NCI-H1694 (cell line): ENCODE measurements at regions not wholly inside any gene's neighbourhood (a gene's known extent, or its start where the extent isn't known, plus 50 kb on each side); places are given as distances from the start of the nearest gene placed in this dataset.
"Not testable (repeated sequence)": the region's sequence is repeated elsewhere in the genome, so short reads cannot be mapped to it uniquely, and the experiment has no call there.

ENCODE experiments used
- DNase-seq: peaks from one replicate; lab custom pipeline; 2025; lab: John Stamatoyannopoulos, UW

GRCh38 chr16:8452941-8453340 is 137.4 kb downstream of the TMEM114 start:
- no peak for DNase-seq

GRCh38 chr16:8436931-8437330 is 153.4 kb downstream of the TMEM114 start:
- DNase-seq, result no peak

GRCh38 chr16:8431783-8432182 is 158.5 kb downstream of the TMEM114 start:
- DNase-seq, result no peak

- DNase-seq, result no peak
These were observed 159.9 kb downstream of the TMEM114 start for GRCh38 chr16:8430401-8430800.

- no peak for DNase-seq
These were observed 163.7 kb downstream of the TMEM114 start for GRCh38 chr16:8426569-8426968.

GRCh38 chr16:8417145-8417544 is 173.2 kb downstream of the TMEM114 start:
- no peak for DNase-seq

- DNase-seq, result no peak
These were observed 181.3 kb downstream of the TMEM114 start for GRCh38 chr16:8408855-8409567.

GRCh38 chr16:8407351-8407750 is 183.0 kb downstream of the TMEM114 start:
- no peak for DNase-seq

- no peak for DNase-seq
These were observed 186.1 kb downstream of the TMEM114 start for GRCh38 chr16:8403978-8404749.

GRCh38 chr16:8402981-8403843 is 187.1 kb downstream of the TMEM114 start:
- DNase-seq, result no peak

- not testable (repeated sequence) for DNase-seq
These were observed 189.6 kb downstream of the TMEM114 start for GRCh38 chr16:8400683-8401082.

GRCh38 chr16:8398548-8398947 is 191.8 kb downstream of the TMEM114 start:
- DNase-seq, result no peak

- no peak for DNase-seq
These were observed 193.1 kb downstream of the TMEM114 start for GRCh38 chr16:8397223-8397622.

- no peak for DNase-seq
These were observed 193.8 kb downstream of the TMEM114 start for GRCh38 chr16:8396463-8396862.

- DNase-seq, result no peak
These were observed 199.1 kb downstream of the TMEM114 start for GRCh38 chr16:8391257-8391656.

- DNase-seq, result no peak
These were observed 201.6 kb downstream of the TMEM114 start for GRCh38 chr16:8388684-8389083.

GRCh38 chr16:8381814-8382213 is 208.5 kb downstream of the TMEM114 start:
- DNase-seq, result no peak

- no peak for DNase-seq
These were observed 210.0 kb downstream of the TMEM114 start for GRCh38 chr16:8380311-8380710.

- no peak for DNase-seq
These were observed 212.4 kb downstream of the TMEM114 start for GRCh38 chr16:8377864-8378263.

GRCh38 chr16:8376858-8377257 is 213.5 kb downstream of the TMEM114 start:
- DNase-seq, result no peak

GRCh38 chr16:8376430-8376829 is 213.9 kb downstream of the TMEM114 start:
- no peak for DNase-seq

GRCh38 chr16:8375232-8375587 is 215.1 kb downstream of the TMEM114 start:
- no peak for DNase-seq
